Stimulated activated CD4-positive, alpha-beta T cell treated with anti-CD3 and anti-CD28 coated beads, Interleukin-15, amount 100 ng/mL, for 48 hours (primary cell): ENCODE measurements at regions not wholly inside any gene's neighbourhood (a gene's known extent, or its start where the extent isn't known, plus 50 kb on each side); places are given as distances from the start of the nearest gene placed in this dataset.
"Not testable (repeated sequence)": the region's sequence is repeated elsewhere in the genome, so short reads cannot be mapped to it uniquely, and the experiment has no call there.

Source experiments
- DNase-seq, 2 donors: peaks; one replicate each; pipeline ENCODE4 v3.0.0-alpha.2; 2020; ENCODE audit warnings: low read depth in 2 of 2

DNA sequence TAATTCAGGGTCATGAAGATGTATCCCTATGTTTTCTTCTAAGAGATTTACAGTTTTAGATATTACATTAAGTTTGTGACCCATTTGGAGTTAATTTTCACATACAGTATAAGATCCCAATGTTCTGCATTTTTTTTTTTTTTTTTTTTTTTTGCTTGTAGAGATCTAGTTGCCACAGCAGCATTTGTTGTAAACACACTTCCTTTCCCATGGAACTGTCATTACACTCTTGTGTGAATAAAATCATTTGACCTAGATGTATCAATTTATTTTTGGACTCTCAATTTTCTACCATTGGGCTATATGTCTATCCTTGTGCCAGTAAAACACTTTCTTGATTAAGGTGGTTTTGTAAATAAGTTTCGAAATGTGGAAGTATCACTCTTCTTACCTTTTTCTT lies 1107.2 kb downstream of the TECRL start:
- no peak for DNase-seq

GRCh38 chr4:63296773-63297172 lies 1112.5 kb downstream of the TECRL start:
- no peak for DNase-seq

- DNase-seq = no peak
Measured at GRCh38 chr4:63275491-63275890, 1133.8 kb downstream of the TECRL start.

DNA sequence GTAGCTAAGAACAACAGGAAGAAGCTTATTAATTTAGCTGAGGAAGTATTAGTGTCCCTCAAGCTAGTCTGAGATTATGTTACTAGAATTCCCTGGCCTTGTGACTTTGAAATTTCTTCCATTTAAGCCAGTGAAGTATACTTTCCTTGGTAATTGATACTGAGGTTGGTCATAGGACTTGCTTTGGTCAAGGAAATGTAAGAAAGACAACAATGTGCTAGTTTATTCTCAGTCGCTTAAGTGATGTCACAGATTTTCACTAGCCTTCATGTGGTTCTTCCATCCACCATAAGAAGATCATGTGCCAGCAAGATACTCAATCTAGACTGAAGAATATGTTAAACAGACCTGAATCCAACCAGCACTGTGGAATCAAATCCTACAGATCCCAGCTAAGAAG lies 1140.1 kb downstream of the TECRL start:
- no peak for DNase-seq

- DNase-seq = no peak
Measured at GRCh38 chr4:63233671-63234070, 1175.6 kb downstream of the TECRL start.

DNA sequence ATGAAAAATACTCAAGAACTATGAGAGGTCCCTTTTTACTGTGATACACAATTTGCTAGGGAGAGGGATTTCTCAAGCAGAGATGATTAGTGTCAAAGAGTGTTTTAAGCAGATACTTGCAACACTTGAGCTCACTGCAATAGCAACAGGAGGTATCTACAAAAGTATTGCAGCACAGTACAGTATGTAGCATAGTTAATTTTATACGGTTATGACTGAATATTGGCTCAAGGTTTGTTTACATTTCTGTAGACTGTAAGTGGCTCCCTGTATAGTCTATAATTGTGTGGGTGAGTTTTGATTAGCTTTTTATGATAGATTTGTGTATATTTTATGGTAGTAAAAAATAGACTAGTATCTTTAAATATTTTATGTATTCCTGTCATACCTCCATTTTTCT lies 1177.2 kb downstream of the TECRL start:
- no peak for DNase-seq

- no peak for DNase-seq
Measured at GRCh38 chr4:63226229-63226628, 1183.0 kb downstream of the TECRL start.

- no peak for DNase-seq
Measured at GRCh38 chr4:63222466-63222865, 1186.8 kb downstream of the TECRL start.

GRCh38 chr4:63221477-63221876 lies 1187.8 kb downstream of the TECRL start:
- no peak for DNase-seq

- no peak for DNase-seq
Measured at GRCh38 chr4:63218856-63219255, 1190.4 kb downstream of the TECRL start.

DNA sequence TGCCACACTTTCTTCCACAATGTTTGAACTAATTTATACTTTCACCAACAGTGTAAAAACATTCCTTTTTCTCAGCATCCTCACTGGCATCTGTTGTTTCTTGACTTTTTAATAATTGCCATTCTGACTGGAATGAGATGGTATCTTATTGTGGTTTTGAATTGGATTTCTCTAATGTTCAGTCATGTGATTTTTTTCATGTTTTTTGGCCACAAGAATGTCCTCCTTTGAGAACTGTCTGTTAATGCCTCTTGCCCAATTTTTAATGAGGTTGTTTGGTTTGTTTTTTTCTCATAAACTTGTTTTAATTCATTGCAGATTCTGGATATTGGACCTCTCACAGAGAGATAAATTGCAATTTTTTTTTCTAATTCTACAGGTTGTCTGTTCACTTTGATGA lies 1195.2 kb downstream of the TECRL start:
- no peak for DNase-seq

GRCh38 chr4:63211776-63212479 lies 1197.3 kb downstream of the TECRL start:
- DNase-seq = no peak

DNA sequence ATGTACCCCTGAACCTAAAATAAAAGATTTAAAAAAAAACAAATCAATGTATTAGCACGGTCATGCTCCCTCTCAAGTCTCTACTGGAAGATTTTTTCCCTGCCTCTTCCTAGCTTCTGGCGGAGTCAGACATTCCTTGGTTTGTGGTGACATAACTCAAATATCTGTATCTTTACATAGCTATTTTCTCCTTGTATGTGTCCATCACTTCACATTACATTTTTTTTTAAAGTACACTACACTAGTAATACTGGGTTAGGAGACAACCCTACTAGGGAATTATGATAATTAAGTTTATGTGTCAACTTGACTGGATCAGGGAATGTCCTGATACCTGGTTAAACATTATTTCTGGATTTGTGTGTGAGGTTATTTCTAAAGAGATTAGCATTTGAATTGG lies 1197.9 kb downstream of the TECRL start:
- no peak for DNase-seq

DNA sequence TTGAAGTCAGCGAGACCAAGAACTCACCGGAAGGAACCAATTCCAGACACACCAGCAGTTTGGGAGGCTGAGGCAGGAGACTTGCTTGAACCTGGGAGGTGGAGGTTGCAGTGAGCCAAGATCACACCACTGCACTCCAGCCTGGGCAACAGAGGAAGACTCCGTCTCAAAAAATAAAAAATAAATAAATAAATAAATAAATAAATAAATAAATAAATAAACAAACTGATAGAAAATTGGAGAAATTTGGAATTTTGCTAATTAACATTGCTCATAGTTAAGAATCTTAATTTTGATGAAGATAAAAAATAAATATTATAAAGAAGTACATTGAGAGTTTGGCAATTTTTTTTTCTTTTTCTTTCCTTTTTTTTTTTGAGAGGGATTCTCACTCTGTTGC lies 1216.2 kb downstream of the TECRL start:
- DNase-seq = not testable (repeated sequence)

GRCh38 chr4:63171341-63171740 lies 1237.9 kb downstream of the TECRL start:
- DNase-seq = no peak

GRCh38 chr4:63170923-63171322 lies 1238.3 kb downstream of the TECRL start:
- DNase-seq = no peak

DNA sequence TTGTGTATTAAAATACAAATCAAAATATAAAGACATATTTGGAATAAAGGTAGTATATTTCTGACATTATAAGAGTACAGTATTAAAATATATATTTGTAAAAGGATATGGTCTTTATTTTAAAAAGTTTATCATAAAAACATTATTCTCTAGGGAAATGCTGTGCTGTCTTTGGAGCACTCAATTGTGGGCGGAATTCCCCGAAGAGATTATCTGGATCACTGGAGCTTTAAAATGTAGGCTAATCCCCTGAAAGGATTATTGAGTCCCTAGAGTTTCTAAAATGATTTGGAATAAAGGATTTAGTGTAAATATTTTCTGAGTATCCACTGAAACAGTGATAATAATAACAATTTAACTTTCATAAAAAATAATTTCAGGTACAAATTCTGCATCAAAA lies 1239.4 kb downstream of the TECRL start:
- no peak for DNase-seq

- no peak for DNase-seq
Measured at GRCh38 chr4:63155561-63155960, 1253.7 kb downstream of the TECRL start.

- no peak for DNase-seq
Measured at GRCh38 chr4:63123441-63123840, 1285.8 kb downstream of the TECRL start.

DNA sequence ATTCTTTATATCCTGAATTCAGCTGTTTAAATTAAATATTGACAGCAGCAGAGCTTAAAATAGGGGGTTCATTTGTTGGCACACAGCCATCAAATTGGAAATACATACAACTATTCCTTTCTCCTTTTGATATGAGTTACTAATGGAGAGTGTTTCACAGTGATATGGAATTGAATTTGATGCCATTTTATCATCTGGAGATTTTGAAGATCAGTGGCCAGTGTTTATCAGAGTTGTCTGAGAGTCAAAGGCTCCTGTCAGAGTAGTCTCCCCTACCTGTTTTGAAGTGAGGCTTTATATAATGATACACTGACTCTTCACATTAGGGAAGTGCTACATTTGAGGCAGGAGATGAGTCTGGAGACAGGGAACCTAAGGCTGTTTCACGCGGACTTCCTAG lies 1286.3 kb downstream of the TECRL start:
- no peak for DNase-seq

DNA sequence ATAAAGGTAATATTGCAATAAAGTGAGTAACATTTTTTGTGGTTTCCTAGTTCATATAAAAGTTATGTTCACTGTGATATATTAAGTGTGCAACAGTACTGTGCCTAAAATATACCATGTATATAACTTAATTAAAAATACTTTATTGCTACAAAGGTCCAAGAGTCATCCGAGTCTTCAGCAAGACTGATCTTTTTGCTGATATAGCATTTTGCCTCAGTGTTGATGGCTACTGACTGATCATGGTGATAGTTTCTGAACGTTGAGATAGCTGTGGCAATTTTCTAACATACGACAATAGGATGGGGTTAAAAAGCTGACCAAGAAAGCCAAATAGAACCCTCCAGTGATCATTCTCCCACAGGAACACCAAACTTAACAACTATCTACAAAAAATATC lies 1302.7 kb downstream of the TECRL start:
- DNase-seq = no peak

DNA sequence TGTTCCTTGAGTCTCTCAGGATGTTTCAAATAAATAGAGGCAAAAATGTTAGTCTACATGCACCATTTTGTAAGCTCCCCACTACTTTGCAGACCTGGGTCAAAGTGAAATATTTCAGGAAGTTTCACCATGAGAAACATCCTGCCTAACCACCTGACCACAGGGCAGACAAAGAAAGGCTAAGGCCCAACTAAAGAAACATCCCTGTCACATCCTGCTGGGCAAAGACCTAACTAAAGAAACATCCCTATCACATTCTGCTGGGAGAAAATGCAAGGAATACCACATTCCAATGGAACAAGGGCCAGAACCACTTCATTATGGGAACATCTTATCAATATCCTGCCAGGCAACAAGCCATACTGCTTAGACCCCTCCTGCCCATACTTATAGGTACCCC lies 1303.4 kb downstream of the TECRL start:
- DNase-seq = no peak

- no peak for DNase-seq
Measured at GRCh38 chr4:63090641-63091040, 1318.6 kb downstream of the TECRL start.

- DNase-seq = no peak
Measured at GRCh38 chr4:63085091-63085490, 1324.2 kb downstream of the TECRL start.
